ENCODE measurements at regions not wholly inside any gene's neighbourhood (a gene's known extent, or its start where the extent isn't known, plus 50 kb on each side); places are given as distances from the start of the nearest gene placed in this dataset.

DNA sequence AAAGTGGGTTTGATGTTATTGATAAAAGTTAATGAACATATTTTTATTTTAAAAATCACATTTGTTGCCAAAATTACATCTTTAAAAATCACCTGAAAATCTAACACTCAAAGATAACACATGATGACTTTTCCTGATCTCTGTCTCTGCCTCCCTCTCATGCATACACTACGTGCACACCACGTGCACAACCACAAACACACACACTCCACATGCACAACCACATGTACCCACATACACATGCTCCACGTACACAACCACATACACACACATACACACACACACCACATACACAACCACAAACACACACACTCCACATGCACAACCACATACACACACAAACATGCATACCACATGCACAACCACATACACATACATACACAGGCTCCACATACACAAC is 61.8 kb upstream of the TMEM132C start:
- Histone ChIP-seq H3K4me3 (no peak overlapping the region), H3K4me1 (no peaks in the 10 kb centered on the region), H3K27ac (no peak overlapping the region), H3K9me3 (peaks cover 0 to 6% (median 0%) of the 10 kb centered on the region in 4 donors), H3K27me3 (no peaks in the 10 kb centered on the region), H3K36me3 (no peaks in the 10 kb centered on the region)
- no peak for TF ChIP-seq POLR2A (IDR thresholded peaks at IDR 0.05)
- TF ChIP-seq, protein P1, sequence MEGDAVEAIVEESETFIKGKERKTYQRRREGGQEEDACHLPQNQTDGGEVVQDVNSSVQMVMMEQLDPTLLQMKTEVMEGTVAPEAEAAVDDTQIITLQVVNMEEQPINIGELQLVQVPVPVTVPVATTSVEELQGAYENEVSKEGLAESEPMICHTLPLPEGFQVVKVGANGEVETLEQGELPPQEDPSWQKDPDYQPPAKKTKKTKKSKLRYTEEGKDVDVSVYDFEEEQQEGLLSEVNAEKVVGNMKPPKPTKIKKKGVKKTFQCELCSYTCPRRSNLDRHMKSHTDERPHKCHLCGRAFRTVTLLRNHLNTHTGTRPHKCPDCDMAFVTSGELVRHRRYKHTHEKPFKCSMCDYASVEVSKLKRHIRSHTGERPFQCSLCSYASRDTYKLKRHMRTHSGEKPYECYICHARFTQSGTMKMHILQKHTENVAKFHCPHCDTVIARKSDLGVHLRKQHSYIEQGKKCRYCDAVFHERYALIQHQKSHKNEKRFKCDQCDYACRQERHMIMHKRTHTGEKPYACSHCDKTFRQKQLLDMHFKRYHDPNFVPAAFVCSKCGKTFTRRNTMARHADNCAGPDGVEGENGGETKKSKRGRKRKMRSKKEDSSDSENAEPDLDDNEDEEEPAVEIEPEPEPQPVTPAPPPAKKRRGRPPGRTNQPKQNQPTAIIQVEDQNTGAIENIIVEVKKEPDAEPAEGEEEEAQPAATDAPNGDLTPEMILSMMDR (IDR thresholded peaks at IDR 0.05), result no peak
- no peak for DNase-seq

DNA sequence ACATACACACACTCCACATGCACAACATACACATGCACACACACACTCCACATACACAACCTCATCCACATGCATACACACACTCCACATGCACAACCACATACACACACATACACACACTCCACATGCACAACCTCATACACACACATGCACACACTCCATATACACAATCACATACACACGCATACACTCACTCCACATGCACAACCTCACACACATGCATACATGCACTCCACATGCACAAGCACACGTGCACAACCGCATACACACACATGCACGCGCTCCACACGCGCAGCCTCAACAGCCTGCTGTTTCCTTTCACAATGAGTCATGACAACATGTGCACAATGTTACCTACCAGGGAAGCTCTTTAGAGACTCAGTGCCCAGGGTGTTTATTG is 61.2 kb upstream of the TMEM132C start:
- peaks cover 0 to 6% (median 0%) of the 10 kb centered on the region in 4 donors for H3K9me3 ChIP-seq
- H3K4me1 ChIP-seq, result no peaks in the 10 kb centered on the region
- no peaks in the 10 kb centered on the region for H3K27me3 ChIP-seq
- H3K36me3 ChIP-seq, result no peaks in the 10 kb centered on the region
- H3K27ac ChIP-seq, result no peak overlapping the region
- no peak for DNase-seq
- H3K4me3 ChIP-seq, result no peak overlapping the region
- TF ChIP-seq POLR2A (IDR thresholded peaks at IDR 0.05), result no peak
- TF ChIP-seq, protein P1 (IDR thresholded peaks at IDR 0.05), result no peak

Small RNA genes lying in the stretch of these regions (small RNA-seq; reads per million reads assigned to genes)
- gene AC006065.2 (0 reads per million in 2 donors), gene AC073913.2 (0 reads per million in 2 donors), gene HSPE1P20 (0 reads per million in 2 donors), gene RF00019 (0 reads per million in 2 donors), gene RNU1-104P (0 reads per million in 2 donors)
